ENCODE measurements at regions not wholly inside any gene's neighbourhood (a gene's known extent, or its start where the extent isn't known, plus 50 kb on each side); places are given as distances from the start of the nearest gene placed in this dataset.

DNA sequence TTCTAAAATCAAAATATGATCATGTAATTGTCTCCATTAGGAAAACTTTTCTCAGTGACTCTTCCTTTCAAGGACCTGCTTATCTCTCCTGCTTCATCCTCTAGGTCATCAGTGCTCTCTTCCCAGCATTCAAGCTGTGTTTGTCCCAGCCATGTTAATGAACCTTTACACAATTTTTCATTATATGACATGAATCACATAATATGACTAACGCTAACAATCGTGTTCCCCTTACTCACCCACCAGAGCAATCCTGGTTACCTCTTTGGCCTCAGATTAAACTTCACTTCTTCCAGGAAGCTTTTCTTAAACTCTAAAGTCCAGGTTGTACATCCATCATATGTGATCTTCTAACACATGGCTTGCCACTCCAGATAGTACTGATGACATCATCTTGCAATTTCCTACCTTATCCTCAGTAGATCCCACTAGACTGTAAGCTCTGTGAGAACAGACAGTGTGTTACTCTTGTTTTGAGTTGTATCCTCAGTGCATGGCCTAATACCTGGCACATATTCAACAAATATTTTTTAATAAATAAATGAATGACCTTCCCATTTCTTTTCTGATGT is 882.9 kb upstream of the ZEB2 start:
- Histone ChIP-seq H3K4me1 (ENCODE audit: low read depth) (no peaks in the 10 kb centered on the region), H3K4me3 (no peak overlapping the region), H3K36me3 (ENCODE audit: low read depth) (no peaks in the 10 kb centered on the region), H3K9me3 (no peaks in the 10 kb centered on the region)
- DNase-seq, result no peak
- no peak for ATAC-seq
- TF ChIP-seq, protein P1, sequence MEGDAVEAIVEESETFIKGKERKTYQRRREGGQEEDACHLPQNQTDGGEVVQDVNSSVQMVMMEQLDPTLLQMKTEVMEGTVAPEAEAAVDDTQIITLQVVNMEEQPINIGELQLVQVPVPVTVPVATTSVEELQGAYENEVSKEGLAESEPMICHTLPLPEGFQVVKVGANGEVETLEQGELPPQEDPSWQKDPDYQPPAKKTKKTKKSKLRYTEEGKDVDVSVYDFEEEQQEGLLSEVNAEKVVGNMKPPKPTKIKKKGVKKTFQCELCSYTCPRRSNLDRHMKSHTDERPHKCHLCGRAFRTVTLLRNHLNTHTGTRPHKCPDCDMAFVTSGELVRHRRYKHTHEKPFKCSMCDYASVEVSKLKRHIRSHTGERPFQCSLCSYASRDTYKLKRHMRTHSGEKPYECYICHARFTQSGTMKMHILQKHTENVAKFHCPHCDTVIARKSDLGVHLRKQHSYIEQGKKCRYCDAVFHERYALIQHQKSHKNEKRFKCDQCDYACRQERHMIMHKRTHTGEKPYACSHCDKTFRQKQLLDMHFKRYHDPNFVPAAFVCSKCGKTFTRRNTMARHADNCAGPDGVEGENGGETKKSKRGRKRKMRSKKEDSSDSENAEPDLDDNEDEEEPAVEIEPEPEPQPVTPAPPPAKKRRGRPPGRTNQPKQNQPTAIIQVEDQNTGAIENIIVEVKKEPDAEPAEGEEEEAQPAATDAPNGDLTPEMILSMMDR (IDR thresholded peaks at IDR 0.05), result no peak
- intact Hi-C loops (cut with DNase I, micrococcal nuclease), result no loop called here

DNA sequence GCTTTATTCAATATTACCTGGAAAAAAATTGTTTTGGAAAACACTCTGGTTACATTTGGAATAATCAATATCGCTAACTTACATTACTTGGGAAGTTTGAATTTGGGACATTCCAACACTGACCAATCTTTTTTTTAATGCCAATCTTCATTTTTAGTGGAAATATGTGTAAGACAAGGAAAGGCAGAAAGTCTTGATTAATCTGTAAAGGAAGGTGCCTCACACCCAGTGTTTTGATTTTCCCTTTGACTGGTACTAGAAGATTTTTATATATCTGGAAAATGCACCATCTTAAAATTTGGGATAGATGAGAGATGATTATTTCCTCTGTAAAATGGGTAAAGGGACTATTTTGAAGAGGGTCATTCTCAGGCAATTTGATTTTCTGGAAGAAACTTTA is 879.2 kb upstream of the ZEB2 start:
- no peak overlapping the region for H3K4me3 ChIP-seq

DNA sequence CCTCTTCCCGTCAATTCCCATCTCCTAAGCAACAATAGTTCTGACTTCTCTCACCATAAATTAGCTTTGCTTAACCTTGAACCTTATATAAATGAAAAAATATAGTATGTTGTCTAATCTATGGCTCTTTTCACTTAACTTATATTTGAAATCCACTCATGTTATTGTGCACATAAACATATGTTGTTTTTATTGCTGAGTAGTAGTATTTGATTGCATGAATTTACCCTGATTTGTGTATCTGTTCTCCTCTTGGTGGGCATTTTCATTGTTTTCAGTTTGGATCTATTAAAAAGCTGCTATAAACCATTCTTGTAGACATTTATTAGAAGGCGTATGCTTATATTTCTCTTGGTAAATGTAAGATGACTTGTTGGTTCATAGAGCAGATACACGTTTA is 874.3 kb upstream of the ZEB2 start:
- no peak for ATAC-seq
- Histone ChIP-seq H3K9me3 (no peaks in the 10 kb centered on the region), H3K4me3 (no peak overlapping the region), H3K36me3 (ENCODE audit: low read depth) (no peaks in the 10 kb centered on the region), H3K4me1 (ENCODE audit: low read depth) (no peaks in the 10 kb centered on the region)
- TF ChIP-seq, protein P1 (IDR thresholded peaks at IDR 0.05), result no peak
- DNase-seq, result no peak
- intact Hi-C loops (cut with DNase I, micrococcal nuclease), result no loop called here

More for the DNA sequence above, 879.2 kb upstream of the ZEB2 start:
- TF ChIP-seq, protein P1 (IDR thresholded peaks at IDR 0.05), result no peak
- no peak for ATAC-seq
- intact Hi-C loops (cut with DNase I, micrococcal nuclease), result no loop called here
- Histone ChIP-seq H3K4me1 (ENCODE audit: low read depth) (no peaks in the 10 kb centered on the region), H3K36me3 (ENCODE audit: low read depth) (no peaks in the 10 kb centered on the region), H3K9me3 (no peaks in the 10 kb centered on the region)
- no peak for DNase-seq

DNA sequence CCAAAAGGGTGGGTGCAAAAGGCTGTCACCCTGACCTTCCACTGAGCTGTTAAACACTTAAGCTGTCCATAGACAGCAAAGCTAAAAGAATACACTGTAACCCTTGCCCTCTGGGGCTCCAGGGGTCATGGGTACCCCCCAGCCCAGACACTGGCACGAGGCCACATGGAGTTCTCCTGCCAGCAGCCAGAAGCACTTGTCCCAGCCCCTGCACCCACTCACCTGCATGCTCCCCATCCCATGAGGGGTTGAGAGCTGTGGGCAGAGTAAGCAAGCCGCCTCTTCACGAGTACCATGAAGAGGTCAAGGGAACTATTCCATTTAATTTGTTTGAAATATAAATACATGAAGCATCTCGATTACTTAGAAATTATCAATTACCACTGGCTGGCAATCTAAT is 867.1 kb upstream of the ZEB2 start:
- no peaks in the 10 kb centered on the region for H3K4me1 ChIP-seq (ENCODE audit: low read depth)
- TF ChIP-seq, protein P1 (IDR thresholded peaks at IDR 0.05), result no peak
- ATAC-seq (no peak), DNase-seq (no peak)
- H3K9me3 ChIP-seq, result no peaks in the 10 kb centered on the region
- intact Hi-C loops (cut with DNase I, micrococcal nuclease), result no loop called here
- no peak overlapping the region for H3K4me3 ChIP-seq
- no peaks in the 10 kb centered on the region for H3K36me3 ChIP-seq (ENCODE audit: low read depth)

DNA sequence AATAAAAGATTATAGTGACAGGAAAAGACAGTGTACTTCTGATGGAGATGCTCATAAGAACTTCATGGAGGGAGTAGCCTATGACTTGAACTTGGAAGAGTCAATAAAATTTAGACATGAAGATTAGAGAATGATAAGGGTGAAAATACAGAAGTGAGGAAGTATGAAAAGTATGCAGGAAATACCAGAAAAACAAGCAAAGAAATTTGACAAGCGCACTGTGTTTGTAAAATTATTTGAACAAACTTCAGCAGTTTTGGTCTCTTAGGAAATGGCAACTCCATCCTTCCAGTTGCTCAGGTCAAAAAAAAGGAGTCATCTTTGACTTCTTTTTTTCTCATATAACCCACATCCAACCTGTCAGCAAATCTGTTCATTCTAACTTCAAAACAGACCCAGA is 864.0 kb upstream of the ZEB2 start:
- no peak for ATAC-seq
- TF ChIP-seq, protein P1 (IDR thresholded peaks at IDR 0.05), result no peak
- H3K36me3 ChIP-seq (ENCODE audit: low read depth), result no peaks in the 10 kb centered on the region
- intact Hi-C loops (cut with DNase I, micrococcal nuclease), result no loop called here
- no peak overlapping the region for H3K4me3 ChIP-seq
- H3K4me1 ChIP-seq (ENCODE audit: low read depth), result no peaks in the 10 kb centered on the region
- DNase-seq, result no peak
- H3K9me3 ChIP-seq, result no peaks in the 10 kb centered on the region

All from mucosa of descending colon (tissue), 3 donors.